HT-29 (cell line): ENCODE measurements at regions not wholly inside any gene's neighbourhood (a gene's known extent, or its start where the extent isn't known, plus 50 kb on each side); places are given as distances from the start of the nearest gene placed in this dataset.

Experiments used
- DNase-seq: peaks from one replicate; pipeline ENCODE4 v3.0.0-alpha.2; 2015; ENCODE audit warnings: low spot score

DNA sequence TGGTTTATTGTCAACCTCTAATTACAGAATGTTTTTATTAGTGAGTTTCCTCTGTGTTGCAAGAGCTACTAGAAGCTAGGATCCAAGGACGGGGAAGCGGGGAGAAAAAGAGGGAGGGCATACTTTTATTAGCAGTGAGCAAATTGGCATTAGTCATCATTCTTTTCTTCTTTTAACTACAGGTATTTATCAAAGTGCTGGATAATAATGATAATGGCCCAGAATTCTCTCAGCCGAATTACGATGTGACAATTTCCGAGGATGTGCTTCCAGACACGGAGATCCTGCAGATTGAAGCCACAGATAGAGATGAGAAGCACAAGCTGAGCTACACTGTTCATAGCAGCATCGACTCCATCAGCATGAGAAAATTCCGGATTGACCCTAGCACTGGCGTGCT, 179.7 kb upstream of the MTNR1B start:
- no peak for DNase-seq

DNA sequence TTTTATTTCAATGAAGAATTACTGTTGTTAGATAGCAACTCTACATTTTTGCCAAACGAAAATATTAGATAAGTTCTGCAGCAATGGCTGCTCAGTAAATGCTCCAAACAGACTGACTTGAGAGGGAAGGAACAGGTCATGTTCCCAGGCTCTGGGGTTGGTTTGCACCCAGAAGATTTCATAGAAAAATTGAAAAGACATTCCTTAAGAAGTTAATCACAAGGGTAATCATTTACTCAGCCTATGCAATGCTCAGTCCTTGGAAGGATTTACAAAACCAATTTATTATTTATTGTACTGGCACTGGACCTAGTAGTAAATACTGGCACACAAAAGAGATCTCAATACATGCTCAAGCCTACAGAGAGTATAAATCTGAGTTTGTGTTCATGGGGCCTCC, 179.1 kb upstream of the MTNR1B start:
- no peak for DNase-seq

- no peak for DNase-seq
Measured at GRCh38 chr11:92790926-92791616, 178.4 kb upstream of the MTNR1B start.

DNA sequence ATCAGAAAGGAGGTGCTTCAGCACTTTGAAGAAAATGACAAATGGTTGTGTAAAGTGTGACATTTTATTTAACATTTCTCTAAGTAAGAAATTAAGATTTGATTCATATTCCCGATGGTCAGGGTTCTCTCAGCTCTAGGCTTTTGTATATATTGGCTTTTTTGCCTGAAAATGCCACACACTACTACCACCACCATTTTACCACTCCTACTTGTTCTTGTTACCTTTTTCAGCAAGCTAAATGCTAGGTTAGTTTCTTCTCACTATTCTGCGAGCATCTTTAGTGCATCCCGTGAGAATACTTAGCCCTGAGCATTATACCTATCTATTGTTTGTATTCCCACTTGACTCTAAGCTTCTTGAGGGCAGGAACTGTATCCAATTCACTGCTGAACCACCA, 177.6 kb upstream of the MTNR1B start:
- no peak for DNase-seq

GRCh38 chr11:92793189-92793588, 176.3 kb upstream of the MTNR1B start:
- no peak for DNase-seq

DNA sequence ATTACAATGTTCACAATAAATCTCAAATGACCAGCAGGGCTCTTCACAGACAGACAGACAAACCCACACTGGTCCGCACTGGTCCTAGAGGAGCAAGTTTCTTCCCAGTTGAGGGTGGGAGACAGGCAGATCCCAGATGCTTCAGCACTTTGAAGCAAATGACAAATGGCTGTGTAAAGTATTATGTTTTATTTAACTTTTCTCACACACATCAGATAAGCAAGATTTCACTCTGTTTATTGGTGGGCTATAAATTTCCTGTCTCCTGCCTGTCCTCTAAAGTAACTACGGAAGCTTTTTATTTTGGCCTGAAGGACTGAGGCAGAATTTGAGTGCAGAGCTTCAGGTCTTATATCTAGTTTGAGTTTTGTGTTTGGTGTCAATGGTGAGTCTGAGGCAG, 174.7 kb upstream of the MTNR1B start:
- DNase-seq: no peak

DNA sequence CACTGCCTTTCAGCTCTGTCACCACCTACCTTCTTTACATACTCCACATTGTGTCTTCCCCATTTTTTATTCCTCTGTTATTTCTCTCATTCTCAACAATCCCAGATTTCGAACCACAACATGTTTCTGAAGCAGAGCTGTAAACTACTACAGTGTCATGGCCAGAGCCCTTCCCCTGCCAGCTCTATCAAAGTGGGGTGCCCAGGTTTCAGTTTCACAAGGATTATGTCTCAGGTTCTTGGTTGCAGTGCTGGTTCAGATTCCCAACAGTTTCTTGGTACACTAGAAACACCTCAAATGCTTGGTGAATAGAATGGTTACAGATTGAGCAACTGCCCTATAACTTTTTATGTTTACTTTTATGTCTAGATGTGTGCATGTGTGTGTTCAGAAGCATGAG, 172.7 kb upstream of the MTNR1B start:
- no peak for DNase-seq

GRCh38 chr11:92797874-92798273, 171.6 kb upstream of the MTNR1B start:
- no peak for DNase-seq

DNA sequence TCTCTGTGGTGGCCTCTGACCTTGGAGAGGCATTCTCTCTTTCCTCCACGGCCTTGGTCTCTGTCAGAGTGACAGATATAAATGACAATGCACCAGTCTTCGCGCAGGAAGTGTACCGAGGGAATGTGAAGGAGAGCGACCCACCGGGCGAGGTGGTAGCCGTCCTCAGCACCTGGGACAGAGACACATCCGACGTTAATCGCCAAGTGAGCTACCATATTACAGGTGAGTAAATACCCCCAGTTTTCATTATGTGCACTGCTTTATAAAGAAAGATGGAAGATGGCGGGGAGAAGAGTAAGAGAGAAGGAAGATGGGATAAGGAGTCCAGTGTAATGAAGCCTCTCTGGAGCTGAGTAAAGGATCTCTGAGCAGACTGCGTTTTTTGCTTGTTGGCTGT, 167.8 kb upstream of the MTNR1B start:
- no peak for DNase-seq

DNA sequence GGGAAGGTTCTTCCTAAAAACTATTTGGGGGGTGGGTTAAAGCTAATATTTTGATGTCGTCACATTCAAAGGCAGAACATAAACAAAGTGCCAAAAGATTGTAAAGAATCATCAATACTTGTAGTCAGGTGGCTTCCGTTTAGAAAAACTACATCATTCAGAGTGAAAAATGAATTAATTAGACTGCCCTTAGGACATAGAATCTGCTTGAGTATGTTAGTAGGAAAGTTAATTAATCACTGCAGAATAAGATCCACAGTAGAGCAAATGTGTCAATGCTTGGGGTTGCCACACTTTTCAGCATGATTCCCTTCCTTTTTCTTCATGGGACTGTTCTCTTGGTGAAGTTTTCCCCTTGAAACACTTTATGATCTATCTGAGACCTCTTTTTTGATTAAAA, 166.8 kb upstream of the MTNR1B start:
- DNase-seq: no peak

DNA sequence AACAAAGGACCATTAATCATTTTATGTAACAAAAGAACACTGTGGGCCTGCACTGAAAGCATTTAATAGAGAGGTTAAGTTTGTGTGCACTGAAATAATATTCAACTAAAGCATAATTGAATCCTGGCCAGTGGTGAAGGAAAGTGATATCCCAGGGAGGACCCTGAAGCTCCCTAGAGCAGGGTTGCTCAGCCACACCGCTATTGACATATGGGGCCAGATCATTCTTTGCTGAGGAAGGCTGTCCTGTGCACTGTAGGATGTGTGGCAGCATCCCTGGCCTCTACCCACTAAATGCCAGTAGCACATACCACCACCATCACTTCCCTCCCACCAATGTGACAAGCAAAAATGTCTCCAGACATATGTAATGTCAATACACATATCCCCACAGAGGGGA, 166.1 kb upstream of the MTNR1B start:
- DNase-seq: no peak

- DNase-seq: no peak
Measured at GRCh38 chr11:92804388-92804966, 165.0 kb upstream of the MTNR1B start.

DNA sequence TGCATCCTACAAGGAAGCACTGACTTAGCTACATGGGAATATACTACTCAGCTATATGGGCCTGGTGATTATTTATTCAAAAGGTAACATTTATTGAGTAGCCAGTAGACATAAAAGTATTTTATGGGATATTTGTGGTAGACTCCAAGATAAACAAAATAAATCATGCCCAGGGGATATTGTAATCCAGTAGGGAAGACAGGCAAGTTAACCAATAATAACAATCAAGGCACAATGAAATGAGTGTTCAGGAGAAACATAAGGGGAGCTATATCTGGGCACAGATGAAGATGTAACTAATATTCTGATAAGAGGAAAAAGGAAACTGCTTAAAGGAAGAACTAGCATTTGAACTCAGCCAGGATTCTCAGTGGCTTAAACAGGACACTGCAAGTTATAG, 161.4 kb upstream of the MTNR1B start:
- no peak for DNase-seq

- no peak for DNase-seq
Measured at GRCh38 chr11:92810423-92811064, 158.9 kb upstream of the MTNR1B start.

- no peak for DNase-seq
Measured at GRCh38 chr11:92811341-92811740, 158.1 kb upstream of the MTNR1B start.

DNA sequence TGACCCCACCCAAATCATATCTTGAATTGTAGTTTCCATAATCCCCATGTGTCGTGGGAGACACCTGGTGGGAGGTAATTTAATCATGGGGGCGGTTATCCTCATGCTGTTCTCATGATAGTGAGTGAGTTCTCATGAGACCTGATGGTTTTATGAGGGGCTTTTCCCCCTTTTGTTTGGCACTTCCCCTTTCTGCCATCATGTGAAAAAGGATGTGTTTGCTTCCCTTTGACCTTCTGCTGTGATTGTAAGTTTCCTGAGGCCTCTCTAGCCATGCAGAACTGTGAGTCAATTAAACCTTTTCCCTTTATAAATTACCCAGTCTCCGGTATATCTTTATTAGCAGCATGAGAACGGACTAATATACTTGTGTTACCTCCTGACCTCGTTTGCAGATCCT, 156.6 kb upstream of the MTNR1B start:
- DNase-seq: no peak

GRCh38 chr11:92819830-92820229, 149.6 kb upstream of the MTNR1B start:
- DNase-seq: no peak

DNA sequence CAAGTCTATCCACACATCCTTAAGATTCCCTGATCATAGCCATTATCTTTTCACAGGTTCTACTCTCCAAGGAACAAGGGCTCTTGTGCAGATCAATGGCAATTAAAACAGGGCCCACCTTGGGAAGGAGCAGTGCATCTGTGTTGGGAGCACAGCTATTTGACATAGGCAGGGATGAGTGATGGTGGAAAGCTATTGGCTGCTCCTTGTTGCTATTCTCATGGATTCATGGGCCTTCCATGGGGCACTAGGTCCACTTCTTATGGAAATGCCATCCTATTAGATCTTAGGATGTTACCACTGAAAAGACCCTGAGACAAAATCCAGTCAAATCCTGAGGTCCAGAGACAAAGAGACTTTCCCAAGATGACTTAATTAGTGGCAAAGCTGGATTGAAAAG, 148.6 kb upstream of the MTNR1B start:
- no peak for DNase-seq

DNA sequence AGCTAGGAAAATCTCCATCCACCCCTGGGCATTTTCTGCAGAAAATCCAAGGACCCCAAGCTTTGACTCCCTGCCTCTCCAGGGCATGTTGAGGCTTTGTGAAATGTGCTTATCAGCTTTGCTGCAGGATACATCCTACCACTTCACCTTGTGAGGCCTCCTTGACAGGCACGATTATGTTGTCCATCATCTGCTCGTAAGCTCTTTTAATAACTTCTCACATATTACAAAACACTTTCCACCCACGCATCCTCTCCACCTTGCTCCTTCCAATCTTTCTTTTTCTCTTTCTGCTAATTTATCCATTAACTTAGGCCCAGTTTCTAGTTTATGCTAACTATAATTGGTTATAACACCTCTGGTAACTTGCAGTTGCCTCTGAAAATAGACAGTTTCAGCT, 147.0 kb upstream of the MTNR1B start:
- no peak for DNase-seq

DNA sequence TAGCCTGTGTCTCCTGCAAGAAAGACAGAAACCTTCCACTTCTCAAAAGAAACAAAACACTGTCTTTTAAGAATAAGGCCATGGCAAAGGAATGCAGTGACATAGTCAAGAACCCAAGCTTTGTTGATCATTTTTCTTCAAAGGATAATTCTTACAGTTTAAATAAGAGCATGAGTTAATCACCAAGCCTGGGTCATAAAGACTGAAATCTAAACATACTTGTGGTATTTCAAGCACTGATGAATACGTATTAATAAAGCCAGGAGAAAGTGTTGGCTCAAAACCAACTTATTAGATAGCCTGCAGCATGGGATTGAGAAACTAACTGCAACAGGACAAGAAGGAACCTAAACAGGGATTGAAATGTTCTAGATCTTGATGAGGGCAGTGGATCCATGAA, 143.3 kb upstream of the MTNR1B start:
- no peak for DNase-seq

- DNase-seq: no peak
Measured at GRCh38 chr11:92826603-92827002, 142.8 kb upstream of the MTNR1B start.

DNA sequence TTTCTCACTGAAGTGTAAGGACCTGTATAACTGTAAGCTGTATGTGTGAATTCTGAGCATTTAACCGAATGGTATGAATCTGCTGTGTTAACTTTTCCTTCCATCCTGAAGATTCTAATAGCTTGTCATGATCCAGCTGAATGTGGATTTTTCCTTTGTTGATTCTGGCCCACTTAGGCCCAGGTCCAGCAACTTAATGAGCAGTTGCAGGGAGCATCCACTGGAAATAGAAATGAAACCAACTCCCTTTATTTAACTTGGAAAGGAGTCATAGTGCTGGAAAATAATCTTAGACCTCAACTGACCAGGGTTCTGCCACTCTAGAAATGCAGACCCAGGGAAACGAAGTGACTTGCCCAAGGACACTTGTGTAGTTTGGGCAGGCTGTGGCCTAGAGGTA, 142.3 kb upstream of the MTNR1B start:
- no peak for DNase-seq

DNA sequence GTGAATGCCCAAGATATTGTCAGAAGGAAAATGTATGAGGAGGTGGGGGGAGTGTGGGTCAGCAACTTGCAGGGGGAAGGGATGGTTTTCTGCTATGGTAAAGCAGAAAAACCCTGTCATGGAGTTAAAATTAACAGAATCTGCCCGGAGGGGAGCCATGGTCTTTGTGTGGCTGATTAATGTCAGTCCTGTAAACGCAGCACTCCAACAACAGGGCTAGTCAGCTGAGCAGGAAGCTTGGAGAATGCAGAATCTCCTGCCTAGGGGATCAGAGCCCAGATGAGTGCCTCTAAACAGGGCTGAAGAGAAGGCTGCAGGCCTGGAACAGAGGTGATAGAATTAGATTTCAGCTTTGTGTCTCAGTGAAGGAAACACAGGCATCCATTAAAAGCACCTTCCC, 140.9 kb upstream of the MTNR1B start:
- no peak for DNase-seq
